Lower leg skin (tissue), 3 donors: ENCODE measurements at regions not wholly inside any gene's neighbourhood (a gene's known extent, or its start where the extent isn't known, plus 50 kb on each side); places are given as distances from the start of the nearest gene placed in this dataset.

ENCODE experiments used
- POLR2A ChIP-seq, 2 donors: fragments of 450-650 bp; IDR thresholded peaks; one replicate each; pipeline ENCODE4 v1.6.1; 2016 to 2017; ENCODE audit warnings: antibody characterized with exemption in 2 of 2, mild to moderate bottlenecking in 1 of 2, moderate library complexity in 1 of 2
- TF ChIP-seq, protein P1 (sequence below), 3 donors: fragments of 450-650 bp; IDR thresholded peaks; one replicate each; pipeline ENCODE4 v1.5.1; 2016; ENCODE audit warnings: antibody characterized with exemption in 3 of 3, mild to moderate bottlenecking in 3 of 3, moderate library complexity in 2 of 3

GRCh38 chr10:4271193-4271592 is 486.2 kb upstream of the KLF6 start:
- TF ChIP-seq, protein P1, sequence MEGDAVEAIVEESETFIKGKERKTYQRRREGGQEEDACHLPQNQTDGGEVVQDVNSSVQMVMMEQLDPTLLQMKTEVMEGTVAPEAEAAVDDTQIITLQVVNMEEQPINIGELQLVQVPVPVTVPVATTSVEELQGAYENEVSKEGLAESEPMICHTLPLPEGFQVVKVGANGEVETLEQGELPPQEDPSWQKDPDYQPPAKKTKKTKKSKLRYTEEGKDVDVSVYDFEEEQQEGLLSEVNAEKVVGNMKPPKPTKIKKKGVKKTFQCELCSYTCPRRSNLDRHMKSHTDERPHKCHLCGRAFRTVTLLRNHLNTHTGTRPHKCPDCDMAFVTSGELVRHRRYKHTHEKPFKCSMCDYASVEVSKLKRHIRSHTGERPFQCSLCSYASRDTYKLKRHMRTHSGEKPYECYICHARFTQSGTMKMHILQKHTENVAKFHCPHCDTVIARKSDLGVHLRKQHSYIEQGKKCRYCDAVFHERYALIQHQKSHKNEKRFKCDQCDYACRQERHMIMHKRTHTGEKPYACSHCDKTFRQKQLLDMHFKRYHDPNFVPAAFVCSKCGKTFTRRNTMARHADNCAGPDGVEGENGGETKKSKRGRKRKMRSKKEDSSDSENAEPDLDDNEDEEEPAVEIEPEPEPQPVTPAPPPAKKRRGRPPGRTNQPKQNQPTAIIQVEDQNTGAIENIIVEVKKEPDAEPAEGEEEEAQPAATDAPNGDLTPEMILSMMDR (IDR thresholded peaks at IDR 0.05) = no peak
- no peak for TF ChIP-seq POLR2A (IDR thresholded peaks at IDR 0.05)
